ENCODE measurements at regions not wholly inside any gene's neighbourhood (a gene's known extent, or its start where the extent isn't known, plus 50 kb on each side); places are given as distances from the start of the nearest gene placed in this dataset.

GRCh38 chr4:157973297-157973696, 199.5 kb downstream of the GASK1B start:
- no peak for TF ChIP-seq CTCF (IDR thresholded peaks at IDR 0.05; ENCODE audit: insufficient read depth, low read length)
- TF ChIP-seq POLR2AphosphoS5 (IDR thresholded peaks at IDR 0.05; ENCODE audit: low read depth): no peak

All from HL-60 (cell line).